ENCODE measurements at regions not wholly inside any gene's neighbourhood (a gene's known extent, or its start where the extent isn't known, plus 50 kb on each side); places are given as distances from the start of the nearest gene placed in this dataset.

DNA sequence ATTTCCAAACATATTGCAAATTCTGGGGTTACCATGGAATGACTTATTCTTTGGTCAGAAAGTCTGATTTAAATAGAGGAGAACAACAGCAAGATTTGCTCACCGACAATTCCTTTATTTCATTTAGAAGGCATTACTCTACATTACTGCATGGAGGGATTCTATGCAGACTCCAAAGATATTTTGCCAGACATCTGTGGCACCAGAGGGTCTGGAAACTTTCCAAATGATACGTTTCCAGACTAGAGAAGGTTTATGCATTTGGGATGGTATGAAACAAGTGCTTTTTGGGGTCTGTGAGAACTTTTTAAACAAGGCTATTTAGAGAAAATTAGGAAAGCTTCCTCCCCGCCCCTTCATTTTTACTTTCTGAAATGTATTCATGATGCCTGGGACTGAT, 125.3 kb downstream of the SAMD9 start:
- no peak overlapping the region for H3K4me3 ChIP-seq (ENCODE audit: low read depth, low read length)
- TF ChIP-seq, protein P1, sequence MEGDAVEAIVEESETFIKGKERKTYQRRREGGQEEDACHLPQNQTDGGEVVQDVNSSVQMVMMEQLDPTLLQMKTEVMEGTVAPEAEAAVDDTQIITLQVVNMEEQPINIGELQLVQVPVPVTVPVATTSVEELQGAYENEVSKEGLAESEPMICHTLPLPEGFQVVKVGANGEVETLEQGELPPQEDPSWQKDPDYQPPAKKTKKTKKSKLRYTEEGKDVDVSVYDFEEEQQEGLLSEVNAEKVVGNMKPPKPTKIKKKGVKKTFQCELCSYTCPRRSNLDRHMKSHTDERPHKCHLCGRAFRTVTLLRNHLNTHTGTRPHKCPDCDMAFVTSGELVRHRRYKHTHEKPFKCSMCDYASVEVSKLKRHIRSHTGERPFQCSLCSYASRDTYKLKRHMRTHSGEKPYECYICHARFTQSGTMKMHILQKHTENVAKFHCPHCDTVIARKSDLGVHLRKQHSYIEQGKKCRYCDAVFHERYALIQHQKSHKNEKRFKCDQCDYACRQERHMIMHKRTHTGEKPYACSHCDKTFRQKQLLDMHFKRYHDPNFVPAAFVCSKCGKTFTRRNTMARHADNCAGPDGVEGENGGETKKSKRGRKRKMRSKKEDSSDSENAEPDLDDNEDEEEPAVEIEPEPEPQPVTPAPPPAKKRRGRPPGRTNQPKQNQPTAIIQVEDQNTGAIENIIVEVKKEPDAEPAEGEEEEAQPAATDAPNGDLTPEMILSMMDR (IDR thresholded peaks at IDR 0.05; ENCODE audit: low read depth, low read length, missing control alignments): no peak
- no peak for DNase-seq (ENCODE audit: low read depth)

DNA sequence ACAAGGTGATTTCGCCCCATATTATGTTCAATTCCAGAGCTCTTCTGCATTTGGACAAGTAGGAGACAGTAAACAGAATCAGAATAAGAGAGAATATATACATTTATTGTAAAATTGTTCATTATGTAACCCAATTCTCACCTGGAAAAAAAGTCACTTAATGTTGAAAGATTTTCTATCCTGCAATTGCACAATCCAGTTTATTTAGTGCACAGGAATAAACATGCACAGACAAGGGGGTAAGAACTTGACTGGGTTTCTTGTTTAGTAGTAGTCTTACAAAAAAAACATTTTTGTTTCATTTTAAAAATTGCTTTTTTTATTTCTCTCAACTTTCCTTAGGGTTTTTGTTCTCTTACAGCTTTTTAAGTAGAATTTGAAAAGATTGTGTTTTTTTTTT, 126.6 kb downstream of the SAMD9 start:
- TF ChIP-seq, protein P1 (IDR thresholded peaks at IDR 0.05; ENCODE audit: low read depth, low read length, missing control alignments): no peak
- DNase-seq (ENCODE audit: low read depth): no peak
- H3K4me3 ChIP-seq (ENCODE audit: low read depth, low read length): no peak overlapping the region

DNA sequence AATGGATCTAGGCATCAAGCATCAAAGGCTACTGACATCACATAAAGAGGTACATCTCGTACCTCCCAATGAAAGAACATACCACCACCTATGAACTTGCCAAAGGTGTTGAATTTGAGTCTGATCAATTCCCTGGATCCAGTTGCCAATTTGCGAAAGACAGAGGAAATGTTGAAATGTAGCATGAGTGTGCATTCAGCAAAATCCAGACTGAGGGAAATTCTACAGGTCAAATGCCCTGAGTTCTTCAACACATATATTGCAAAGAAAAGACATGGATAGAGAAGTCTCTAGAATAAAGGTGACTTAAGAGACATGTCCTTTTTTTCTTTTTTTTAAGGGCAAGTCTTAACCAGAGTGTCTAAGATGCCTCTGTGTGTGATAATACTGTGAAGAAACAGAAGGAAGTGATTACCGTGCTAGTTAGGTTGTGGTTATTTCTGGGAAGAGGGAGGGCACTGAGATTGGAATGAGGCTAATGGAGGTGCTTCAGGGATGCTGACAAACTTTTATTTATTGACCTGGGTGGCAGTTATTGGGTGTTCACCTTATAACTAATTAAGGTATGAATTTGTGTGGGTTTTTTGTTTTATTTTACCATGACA, 128.7 kb downstream of the SAMD9 start:
- DNase-seq (ENCODE audit: low read depth): no peak
- H3K4me3 ChIP-seq (ENCODE audit: low read depth, low read length): no peak overlapping the region
- TF ChIP-seq, protein P1 (IDR thresholded peaks at IDR 0.05; ENCODE audit: low read depth, low read length, missing control alignments): no peak

DNA sequence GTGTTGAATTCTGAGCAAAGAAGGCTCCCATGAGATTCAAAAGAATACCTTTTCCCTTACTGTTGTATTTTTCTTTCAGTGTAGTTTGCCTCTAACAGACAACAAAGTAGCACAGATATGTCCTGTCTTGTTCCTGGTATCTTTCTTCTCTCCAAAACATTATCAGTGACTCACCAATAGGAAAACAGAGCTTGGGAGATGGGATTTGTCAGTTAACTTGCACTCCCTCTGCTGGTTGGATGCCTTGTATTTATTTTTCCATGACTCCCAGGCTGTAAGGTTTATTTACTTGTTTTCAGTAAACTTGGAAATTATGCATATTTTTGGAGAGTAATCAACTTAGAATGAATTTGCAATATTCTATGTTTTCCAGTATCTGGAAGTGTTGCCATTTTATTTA, 129.7 kb downstream of the SAMD9 start:
- TF ChIP-seq, protein P1 (IDR thresholded peaks at IDR 0.05; ENCODE audit: low read depth, low read length, missing control alignments): no peak
- no peak overlapping the region for H3K4me3 ChIP-seq (ENCODE audit: low read depth, low read length)
- no peak for DNase-seq (ENCODE audit: low read depth)

DNA sequence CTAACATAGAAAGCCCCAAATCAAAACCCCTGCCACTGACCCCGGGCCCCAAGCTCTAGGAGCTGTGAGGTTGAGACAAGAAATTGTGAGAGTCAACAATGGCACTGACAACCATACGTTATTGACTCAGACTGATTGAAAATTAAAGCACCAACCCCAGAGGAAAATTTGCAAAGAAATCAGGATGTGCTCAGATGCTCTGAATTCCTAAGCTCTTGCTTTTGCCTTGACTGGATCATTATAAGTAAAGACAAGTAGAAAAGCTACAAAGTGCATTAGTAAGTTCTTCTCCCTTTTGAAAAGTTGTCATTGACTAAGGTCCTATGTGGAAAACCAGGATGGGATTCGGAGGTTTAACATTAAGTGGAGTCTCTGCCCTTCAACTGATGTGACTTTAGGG, 130.2 kb downstream of the SAMD9 start:
- no peak for DNase-seq (ENCODE audit: low read depth)
- TF ChIP-seq, protein P1 (IDR thresholded peaks at IDR 0.05; ENCODE audit: low read depth, low read length, missing control alignments): no peak
- no peak overlapping the region for H3K4me3 ChIP-seq (ENCODE audit: low read depth, low read length)

DNA sequence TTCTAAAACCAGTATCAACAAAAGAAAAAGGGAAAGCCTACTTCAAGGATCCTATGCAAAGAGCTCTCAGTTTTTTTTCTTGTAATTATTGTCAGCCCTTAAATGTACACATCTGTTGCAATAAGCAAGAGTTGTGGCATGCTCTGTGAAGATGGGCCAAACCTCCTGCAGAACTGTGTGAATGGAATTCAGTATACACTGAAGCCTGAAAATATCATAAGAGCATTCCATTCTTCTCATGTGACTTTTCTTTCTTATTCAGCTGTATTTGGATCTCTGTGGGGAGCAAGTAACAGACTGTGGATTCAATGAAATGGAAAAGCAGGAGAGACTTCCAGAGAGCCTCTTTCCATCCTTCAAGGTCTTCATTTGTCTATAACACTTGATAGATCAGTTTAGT, 130.7 kb downstream of the SAMD9 start:
- no peak overlapping the region for H3K4me3 ChIP-seq (ENCODE audit: low read depth, low read length)
- no peak for DNase-seq (ENCODE audit: low read depth)
- TF ChIP-seq, protein P1 (IDR thresholded peaks at IDR 0.05; ENCODE audit: low read depth, low read length, missing control alignments): no peak

DNA sequence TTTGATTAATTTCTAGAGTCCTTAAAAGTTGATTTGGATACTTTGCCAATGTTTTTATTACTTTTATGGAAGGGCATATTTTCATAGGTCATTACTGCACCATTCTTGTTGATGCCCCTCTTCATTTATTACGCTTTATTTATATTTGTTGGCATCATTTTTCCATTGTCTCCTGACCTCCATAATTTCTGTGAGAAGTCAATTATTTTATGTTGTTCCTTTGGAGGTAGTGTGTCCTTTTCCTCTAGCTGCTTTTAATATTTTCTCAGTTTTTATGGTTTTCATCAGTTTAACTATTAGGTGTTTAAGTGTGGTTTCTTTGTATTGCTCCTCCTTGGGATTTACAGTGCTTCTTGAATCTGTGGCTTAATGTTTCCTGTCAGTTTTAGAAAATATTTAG, 134.9 kb downstream of the SAMD9 start:
- TF ChIP-seq, protein P1 (IDR thresholded peaks at IDR 0.05; ENCODE audit: low read depth, low read length, missing control alignments): no peak
- no peak for DNase-seq (ENCODE audit: low read depth)
- H3K4me3 ChIP-seq (ENCODE audit: low read depth, low read length): no peak overlapping the region

Measured in GM12864 (cell line).